Neural cell (in vitro differentiated cells): ENCODE measurements at regions not wholly inside any gene's neighbourhood (a gene's known extent, or its start where the extent isn't known, plus 50 kb on each side); places are given as distances from the start of the nearest gene placed in this dataset.

Experiments
- TF ChIP-seq, protein P1 (sequence below): fragments of 450-650 bp; IDR thresholded peaks from 2 replicates; pipeline ENCODE4 v1.5.1; 2014; ENCODE audit warnings: antibody characterized with exemption, mild to moderate bottlenecking, moderate library complexity; ENCODE audit not compliant: poor library complexity, severe bottlenecking
- TF ChIP-seq, protein P2 (sequence below): IDR thresholded peaks from 2 replicates; pipeline ENCODE4 v1.6.1; 2012; ENCODE audit warnings: borderline replicate concordance

DNA sequence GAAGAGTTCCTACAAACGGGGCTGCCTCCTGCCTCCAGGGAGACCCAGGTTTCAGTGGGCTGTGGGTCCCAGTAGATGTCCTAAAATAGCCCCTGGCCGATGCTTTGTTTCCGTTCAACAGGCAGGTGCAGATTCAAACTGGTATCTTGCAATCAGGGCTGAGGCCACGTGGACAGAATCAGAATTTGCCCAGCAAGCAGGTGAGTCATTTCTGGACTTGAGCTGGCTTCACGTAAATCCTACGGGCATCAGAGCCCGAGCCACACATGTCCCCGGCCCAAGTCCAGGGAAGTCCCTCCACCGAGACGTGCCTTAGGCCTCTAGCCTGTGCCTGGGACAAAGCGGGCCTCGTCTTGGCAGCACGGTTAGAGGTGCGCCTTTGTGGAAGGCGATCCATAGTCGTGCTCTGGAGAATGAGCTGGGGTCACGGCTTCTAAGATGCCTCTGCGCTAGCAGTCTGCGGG lies 101.6 kb upstream of the FRMD1 start:
- TF ChIP-seq, protein P1, sequence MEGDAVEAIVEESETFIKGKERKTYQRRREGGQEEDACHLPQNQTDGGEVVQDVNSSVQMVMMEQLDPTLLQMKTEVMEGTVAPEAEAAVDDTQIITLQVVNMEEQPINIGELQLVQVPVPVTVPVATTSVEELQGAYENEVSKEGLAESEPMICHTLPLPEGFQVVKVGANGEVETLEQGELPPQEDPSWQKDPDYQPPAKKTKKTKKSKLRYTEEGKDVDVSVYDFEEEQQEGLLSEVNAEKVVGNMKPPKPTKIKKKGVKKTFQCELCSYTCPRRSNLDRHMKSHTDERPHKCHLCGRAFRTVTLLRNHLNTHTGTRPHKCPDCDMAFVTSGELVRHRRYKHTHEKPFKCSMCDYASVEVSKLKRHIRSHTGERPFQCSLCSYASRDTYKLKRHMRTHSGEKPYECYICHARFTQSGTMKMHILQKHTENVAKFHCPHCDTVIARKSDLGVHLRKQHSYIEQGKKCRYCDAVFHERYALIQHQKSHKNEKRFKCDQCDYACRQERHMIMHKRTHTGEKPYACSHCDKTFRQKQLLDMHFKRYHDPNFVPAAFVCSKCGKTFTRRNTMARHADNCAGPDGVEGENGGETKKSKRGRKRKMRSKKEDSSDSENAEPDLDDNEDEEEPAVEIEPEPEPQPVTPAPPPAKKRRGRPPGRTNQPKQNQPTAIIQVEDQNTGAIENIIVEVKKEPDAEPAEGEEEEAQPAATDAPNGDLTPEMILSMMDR: no peak
- TF ChIP-seq, protein P2, sequence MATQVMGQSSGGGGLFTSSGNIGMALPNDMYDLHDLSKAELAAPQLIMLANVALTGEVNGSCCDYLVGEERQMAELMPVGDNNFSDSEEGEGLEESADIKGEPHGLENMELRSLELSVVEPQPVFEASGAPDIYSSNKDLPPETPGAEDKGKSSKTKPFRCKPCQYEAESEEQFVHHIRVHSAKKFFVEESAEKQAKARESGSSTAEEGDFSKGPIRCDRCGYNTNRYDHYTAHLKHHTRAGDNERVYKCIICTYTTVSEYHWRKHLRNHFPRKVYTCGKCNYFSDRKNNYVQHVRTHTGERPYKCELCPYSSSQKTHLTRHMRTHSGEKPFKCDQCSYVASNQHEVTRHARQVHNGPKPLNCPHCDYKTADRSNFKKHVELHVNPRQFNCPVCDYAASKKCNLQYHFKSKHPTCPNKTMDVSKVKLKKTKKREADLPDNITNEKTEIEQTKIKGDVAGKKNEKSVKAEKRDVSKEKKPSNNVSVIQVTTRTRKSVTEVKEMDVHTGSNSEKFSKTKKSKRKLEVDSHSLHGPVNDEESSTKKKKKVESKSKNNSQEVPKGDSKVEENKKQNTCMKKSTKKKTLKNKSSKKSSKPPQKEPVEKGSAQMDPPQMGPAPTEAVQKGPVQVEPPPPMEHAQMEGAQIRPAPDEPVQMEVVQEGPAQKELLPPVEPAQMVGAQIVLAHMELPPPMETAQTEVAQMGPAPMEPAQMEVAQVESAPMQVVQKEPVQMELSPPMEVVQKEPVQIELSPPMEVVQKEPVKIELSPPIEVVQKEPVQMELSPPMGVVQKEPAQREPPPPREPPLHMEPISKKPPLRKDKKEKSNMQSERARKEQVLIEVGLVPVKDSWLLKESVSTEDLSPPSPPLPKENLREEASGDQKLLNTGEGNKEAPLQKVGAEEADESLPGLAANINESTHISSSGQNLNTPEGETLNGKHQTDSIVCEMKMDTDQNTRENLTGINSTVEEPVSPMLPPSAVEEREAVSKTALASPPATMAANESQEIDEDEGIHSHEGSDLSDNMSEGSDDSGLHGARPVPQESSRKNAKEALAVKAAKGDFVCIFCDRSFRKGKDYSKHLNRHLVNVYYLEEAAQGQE: no peak
